ENCODE measurements at regions not wholly inside any gene's neighbourhood (a gene's known extent, or its start where the extent isn't known, plus 50 kb on each side); places are given as distances from the start of the nearest gene placed in this dataset.

- DNase-seq, result no peak
These were observed 357.2 kb upstream of the SALL3 start for GRCh38 chr18:78622251-78622906.

DNA sequence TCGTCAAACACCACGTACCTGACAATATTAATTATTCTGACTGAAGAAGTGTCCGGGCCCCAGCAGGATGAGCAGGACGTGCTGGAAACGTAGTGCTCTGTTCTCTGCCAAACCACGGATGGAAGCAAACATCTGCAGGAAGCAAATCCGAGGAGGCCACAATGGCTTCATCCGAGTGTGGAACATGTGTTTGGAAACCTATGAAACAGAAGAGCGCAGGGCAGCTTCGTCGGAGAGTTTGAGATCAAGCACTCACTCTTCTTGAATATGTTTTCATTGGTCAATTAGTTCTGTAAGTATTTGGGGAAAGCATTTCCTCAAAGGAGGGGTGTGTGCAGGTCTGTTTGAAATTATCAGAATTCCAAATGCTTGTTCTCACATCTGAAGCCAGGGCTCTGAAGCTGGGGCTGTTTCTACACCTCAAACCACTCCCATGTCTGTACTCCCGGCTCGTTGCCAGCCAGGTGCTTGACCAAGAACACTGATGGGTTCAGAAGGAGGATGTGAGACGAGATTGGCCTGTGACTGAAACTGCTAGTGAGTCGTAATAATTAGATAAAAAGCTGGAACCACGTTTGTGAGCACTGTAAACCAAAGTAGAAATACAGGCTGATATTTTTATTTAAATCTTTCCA, 356.6 kb upstream of the SALL3 start:
- no peak for DNase-seq

GRCh38 chr18:78624646-78625279, 354.9 kb upstream of the SALL3 start:
- DNase-seq, result no peak

- DNase-seq, result no peak
These were observed 353.8 kb upstream of the SALL3 start for GRCh38 chr18:78625847-78626246.

DNA sequence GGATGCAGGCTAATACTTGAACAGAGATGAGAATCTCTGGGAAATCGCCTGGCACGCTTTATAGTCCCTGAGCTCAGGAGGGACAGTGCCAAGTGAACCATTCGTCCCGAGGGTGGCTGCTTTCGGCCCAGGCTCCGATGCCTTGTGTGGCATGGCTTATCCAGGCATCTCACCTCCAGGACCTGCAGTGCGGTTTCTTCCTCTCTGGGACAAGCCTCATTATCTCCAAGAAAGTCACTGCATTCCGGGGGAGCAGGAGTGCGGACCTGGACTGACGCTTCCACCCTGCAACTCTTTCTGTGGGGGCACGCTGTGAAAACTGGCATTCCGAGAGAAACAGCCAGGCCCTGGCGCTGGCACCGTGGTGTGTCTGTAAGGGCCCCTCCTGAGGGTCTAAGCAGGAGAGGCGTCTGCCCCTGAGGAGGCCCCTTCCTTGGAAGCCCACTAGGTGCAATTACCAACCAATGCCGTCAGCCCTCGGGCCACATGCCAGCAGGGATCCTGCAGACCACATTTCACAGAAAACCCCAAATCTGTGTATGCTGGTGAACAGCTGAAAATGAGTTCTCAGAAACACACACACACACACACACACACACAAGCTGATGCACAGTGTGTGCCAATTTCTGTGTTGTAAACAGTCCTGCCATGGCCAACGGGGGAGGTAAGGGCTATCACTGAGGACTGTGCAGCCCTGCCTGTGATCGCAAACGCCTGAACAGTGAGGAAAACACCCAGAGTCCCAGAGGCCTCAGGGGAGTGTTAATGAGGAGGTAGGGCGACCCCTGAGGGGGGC, 351.9 kb upstream of the SALL3 start:
- no peak for DNase-seq

DNA sequence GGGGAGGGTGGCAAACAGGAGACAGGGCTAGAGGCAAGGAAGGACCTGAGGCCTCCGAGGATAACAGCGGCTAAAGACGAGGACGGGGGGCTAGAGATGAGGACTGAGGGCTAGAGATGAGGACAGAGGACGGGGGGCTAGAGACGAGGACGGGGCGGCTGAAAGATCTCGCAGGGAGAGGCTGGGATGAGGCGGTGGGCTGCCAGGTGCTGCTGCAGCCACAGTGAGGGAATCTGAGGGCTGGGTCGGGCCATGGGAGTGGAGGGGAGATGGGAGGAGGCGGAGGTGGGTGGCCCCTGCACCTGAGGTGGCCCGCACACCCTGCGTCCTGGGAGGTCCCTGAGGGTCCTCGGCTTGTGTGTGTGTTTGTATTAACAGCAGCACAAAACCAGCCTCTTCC, 350.2 kb upstream of the SALL3 start:
- DNase-seq, result no peak

DNA sequence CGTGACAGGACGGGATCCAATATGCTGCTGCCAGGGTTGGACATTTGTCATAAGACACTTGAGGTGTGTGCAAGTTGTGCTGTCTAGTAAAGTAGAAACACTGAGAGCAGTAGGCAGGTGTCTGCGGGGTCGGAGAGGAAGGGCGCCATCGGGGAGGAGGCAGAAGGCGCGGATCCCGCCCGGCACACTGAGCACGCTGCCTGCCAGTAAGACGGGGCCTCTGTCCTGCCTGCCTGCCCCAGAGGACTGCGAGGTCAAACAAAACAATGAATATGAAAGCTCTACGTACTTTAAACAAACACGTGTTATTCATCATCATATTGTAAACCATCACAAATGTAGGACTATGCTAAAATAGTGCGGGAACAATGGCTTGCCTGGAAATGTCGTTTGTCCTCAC, 349.3 kb upstream of the SALL3 start:
- DNase-seq, result no peak

GRCh38 chr18:78630981-78631510, 348.6 kb upstream of the SALL3 start:
- no peak for DNase-seq

GRCh38 chr18:78632111-78632541, 347.5 kb upstream of the SALL3 start:
- DNase-seq, result no peak

DNA sequence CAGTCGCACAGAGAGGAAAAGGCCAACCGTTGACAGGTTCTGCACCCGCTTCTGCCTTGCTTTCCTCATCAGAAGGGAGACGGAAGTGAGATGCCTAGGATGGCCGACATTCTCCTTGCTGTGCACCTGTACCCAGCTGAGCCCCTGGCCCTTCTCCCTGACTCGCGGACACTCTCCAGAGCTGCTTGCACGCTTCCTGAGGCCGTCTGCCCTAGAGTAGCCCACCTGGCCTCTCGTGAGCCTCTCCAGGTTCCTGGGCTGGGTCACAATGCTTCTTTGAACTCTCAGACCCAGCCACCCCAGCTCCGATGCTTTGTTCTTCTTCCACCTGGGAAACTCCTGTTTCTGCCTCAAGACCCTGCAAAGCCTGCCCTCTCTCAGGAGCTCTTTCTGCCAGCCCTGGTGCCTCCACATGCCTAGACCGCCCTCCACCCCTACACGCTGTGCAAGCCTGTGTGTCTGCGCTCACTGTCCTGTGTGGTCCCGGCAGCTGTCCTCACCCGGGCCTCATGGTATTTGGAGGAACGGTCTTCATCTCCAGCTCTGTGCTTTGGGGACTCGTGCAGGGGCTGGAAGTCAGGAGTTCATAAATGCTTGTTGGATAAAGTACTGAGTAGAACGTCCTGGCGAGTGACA, 345.4 kb upstream of the SALL3 start:
- no peak for DNase-seq

DNA sequence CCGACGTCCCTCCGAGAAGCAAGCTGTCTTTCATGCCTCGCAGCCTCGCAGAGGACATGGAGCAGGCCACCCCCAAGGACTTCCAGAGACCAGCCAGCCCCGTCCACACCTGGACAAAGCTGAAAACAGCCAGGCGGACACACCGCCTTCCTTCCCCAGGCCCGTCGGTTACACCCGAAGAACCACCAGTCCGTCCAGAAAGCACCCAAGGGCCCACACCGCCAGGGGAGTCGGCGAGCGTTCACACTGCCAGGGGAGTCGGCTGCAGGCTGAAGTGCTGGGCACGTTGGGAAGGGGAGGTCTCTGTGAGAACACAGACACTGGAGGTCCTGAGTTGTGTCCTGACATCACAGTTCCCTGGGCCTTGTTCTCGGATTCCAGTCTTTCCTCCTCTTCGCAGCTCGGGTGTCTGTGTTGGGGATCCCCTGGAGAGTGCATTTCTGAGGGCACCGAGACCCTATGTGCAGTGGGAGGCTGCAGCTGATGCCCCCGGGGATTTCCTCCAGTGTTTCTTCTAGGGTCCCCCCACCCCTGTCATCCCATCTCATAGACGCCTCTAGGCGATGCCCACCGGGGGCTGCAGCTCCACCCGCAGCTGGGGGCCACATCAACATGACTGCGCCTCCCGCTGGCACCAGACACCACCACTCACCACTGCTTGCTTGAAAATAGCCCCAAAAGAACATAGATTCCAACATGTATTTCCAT, 344.4 kb upstream of the SALL3 start:
- DNase-seq, result no peak

DNA sequence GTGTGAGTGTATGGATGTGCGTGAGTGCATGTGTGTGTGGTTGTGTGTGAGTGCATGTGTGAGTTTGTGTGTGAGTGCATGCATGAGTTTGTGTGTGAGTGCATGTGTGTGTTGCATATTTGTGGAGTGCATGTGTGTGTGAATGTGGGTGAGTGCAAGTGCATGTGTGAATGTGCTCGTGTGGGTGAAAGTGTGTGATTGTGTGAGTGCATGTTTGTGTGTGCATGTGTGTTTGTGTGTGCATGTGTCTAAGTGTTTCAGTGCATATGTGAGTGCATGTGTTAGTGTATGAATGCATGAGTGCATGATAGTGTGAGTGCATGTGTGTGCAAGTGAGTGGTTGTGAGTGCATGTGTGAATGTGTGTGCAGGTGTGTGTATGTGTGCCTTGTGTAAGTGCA, 343.4 kb upstream of the SALL3 start:
- DNase-seq, result no peak

DNA sequence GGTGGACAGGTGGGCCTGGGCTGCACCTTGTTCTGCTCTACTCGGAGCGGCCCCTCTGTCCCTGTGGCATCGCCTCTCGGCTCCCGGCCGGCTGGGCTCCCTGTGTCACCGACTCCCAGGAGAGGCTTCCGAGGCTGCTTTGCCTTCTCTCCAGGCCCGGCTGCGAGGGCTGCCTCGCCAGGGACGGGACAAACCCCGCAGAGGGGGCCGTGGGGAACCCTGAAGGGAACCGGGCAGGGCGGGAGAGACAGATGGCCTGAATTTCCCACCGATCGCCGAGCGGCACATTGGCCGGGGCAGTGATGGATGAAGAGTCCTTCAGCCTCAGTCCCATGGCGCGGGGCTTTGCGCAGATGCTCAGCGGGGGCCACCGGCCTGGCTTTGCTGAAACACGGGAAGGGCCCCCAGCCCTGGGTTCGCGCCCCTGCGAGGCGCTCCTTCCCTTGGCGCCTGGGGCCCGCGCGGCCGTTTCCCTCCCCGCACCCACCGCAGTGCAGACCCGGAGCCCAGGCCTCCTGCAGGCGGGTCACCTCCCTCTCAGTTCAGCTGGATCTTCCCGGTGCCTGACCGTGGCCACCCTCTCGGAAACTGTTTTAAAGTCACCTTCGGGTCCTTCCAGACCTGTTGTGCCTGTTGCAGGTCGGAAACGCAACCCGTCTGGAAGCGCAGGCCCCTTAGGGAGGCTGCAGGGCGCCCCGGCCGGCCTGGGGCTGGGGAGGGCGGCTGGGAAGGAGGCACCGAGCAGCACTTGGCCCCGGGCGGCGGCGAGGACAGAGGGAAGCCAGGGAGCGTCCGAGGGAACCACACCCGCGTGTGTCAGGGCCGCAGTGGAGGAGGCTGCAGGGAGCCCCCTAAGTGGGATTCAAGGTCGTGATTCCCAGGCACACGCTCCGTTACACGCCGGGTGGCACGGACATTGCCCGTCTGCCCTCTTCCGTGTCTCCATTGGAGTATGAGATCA, 341.9 kb upstream of the SALL3 start:
- DNase-seq, result no peak

DNA sequence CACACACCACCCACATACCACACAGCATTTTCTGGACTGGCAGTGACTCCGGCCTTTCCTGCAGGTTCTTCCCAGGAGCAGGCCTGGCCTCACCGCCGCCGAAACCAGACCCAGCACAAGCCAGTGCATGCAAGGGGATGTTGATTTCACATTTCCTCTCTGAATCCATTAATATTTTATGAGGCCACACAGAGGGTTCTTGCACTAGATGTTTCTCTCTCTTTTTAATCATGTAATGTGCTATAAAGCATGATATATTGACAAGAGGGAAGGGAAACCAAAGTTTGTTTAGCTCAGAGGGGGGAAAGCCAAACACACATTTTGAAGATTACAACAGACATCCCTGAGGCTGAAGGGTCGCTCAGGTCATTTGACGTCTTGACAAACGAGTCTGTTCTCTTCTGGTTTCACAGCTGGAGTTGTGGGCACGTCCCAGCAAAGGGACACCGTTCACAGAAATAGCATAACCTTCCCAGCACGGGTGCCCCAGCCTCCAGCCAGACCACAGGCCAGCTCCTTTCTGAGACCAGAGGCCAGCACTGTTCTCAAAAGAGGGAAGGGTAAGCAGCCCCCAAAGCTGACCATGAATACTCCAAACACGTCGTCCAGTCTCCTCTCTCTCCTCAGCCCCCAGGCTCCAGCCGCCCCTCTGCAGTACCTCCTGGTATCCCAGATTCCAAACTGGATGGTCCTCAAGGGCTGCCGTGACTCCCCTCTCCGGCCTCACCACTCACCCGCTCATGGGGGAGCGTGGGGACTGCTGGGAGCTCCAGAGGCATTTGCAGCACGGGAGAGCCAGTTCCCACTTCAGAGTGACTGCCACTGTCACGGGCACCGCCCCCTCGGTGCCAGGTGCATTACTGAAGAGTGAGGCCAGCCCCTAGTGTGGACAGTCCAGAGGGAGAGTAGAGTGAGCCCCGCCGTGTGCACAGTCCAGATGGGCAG, 340.3 kb upstream of the SALL3 start:
- no peak for DNase-seq

- no peak for DNase-seq
These were observed 339.2 kb upstream of the SALL3 start for GRCh38 chr18:78640246-78640995.

DNA sequence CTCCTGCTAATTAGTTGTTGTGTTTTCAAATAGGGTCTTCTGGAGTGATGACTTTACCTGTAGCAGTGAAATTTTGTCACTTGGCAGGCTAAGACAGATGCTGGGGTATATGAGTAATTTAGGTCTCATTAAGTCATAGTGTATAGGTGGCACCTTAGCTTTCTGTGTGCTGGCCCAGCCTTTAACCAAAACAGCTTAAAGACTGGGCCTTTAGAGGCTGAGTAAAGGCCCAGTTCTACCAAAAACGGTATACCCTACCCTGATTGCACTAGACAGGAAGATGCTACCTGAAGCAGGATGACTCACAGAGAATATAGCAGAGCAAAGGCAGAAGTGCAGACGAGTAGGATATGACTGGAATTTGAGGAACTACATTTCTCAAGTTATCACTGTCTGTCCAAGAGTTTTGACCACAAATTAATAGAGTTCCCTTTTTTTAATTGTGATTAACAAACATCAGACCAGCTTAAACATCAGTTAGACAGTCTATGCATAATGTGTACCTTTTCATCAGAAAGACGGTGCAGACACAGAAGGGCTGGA, 337.9 kb upstream of the SALL3 start:
- DNase-seq, result no peak

GRCh38 chr18:78642296-78642951, 337.2 kb upstream of the SALL3 start:
- no peak for DNase-seq

GRCh38 chr18:78643004-78643403, 336.6 kb upstream of the SALL3 start:
- DNase-seq, result no peak
